DND-41 (cell line): ENCODE measurements at regions not wholly inside any gene's neighbourhood (a gene's known extent, or its start where the extent isn't known, plus 50 kb on each side); places are given as distances from the start of the nearest gene placed in this dataset.

Experiments
- CTCF ChIP-seq: IDR thresholded peaks from 2 replicates; pipeline ENCODE4 v1.5.1; 2012; ENCODE audit warnings: borderline replicate concordance, low read length, moderate library complexity, mild to moderate bottlenecking; ENCODE audit not compliant: poor library complexity, severe bottlenecking; ENCODE audit errors: extremely low read depth
- EZH2 ChIP-seq: IDR thresholded peaks from 3 replicates; pipeline ENCODE4 v1.6.1; 2012; ENCODE audit warnings: borderline replicate concordance, low read depth, mild to moderate bottlenecking, moderate library complexity, low read length, inconsistent platforms; ENCODE audit not compliant: severe bottlenecking

DNA sequence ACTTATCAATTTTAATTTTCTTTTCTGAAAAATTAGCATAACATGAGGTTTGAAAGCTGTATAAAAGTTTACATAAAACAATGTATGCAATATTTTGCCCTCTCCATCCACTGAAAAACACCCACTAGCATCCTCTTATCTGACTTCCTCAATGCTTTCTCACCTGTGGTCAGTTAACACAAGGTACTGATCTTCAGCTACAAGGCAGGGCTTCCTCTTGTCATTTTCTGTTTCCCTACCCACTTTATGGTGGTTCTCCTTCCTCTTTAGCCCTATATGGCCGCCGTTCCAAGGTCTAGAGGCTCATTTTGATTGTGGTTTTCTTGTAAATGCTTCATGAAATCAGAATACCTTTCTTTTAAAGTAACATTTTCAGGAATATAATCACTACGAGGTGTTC lies 618.6 kb upstream of the CPEB2 start:
- TF ChIP-seq CTCF (no peak), EZH2 (no peak)
